GM18520 (cell line): ENCODE measurements at regions not wholly inside any gene's neighbourhood (a gene's known extent, or its start where the extent isn't known, plus 50 kb on each side); places are given as distances from the start of the nearest gene placed in this dataset.

Experiments used
- ATAC-seq: cut with Tn5 transposase; IDR thresholded peaks from one replicate; pipeline ENCODE4 v1.9.1; 2021; ENCODE audit not compliant: unreplicated experiment

GRCh38 chr6:14647357-14647756 lies 529.8 kb downstream of the CD83 start:
- ATAC-seq, result no peak

- no peak for ATAC-seq
Observed at GRCh38 chr6:14652536-14652935, 535.0 kb downstream of the CD83 start.

GRCh38 chr6:14655201-14656061 lies 537.9 kb downstream of the CD83 start:
- ATAC-seq, result no peak

- ATAC-seq, result no peak
Observed at GRCh38 chr6:14656078-14656521, 538.5 kb downstream of the CD83 start.

- no peak for ATAC-seq
Observed at GRCh38 chr6:14656649-14657048, 539.1 kb downstream of the CD83 start.

- ATAC-seq, result no peak
Observed at GRCh38 chr6:14658030-14658429, 540.5 kb downstream of the CD83 start.

GRCh38 chr6:14658886-14659561 lies 541.5 kb downstream of the CD83 start:
- ATAC-seq, result no peak

- no peak for ATAC-seq
Observed at GRCh38 chr6:14659841-14660240, 542.3 kb downstream of the CD83 start.

- ATAC-seq, result no peak
Observed at GRCh38 chr6:14660806-14661579, 543.4 kb downstream of the CD83 start.

GRCh38 chr6:14661691-14662090 lies 544.1 kb downstream of the CD83 start:
- ATAC-seq, result no peak

- ATAC-seq, result no peak
Observed at GRCh38 chr6:14664112-14664601, 546.6 kb downstream of the CD83 start.

- ATAC-seq, result no peak
Observed at GRCh38 chr6:14664621-14665315, 547.2 kb downstream of the CD83 start.

- ATAC-seq, result no peak
Observed at GRCh38 chr6:14665827-14666724, 548.5 kb downstream of the CD83 start.

- ATAC-seq, result no peak
Observed at GRCh38 chr6:14670806-14671205, 553.2 kb downstream of the CD83 start.

GRCh38 chr6:14671261-14671681 lies 553.7 kb downstream of the CD83 start:
- no peak for ATAC-seq

GRCh38 chr6:14671937-14672336 lies 554.4 kb downstream of the CD83 start:
- no peak for ATAC-seq

- ATAC-seq, result no peak
Observed at GRCh38 chr6:14673201-14673600, 555.6 kb downstream of the CD83 start.

- no peak for ATAC-seq
Observed at GRCh38 chr6:14674458-14674857, 556.9 kb downstream of the CD83 start.

- no peak for ATAC-seq
Observed at GRCh38 chr6:14674867-14675648, 557.5 kb downstream of the CD83 start.
